ENCODE measurements at regions not wholly inside any gene's neighbourhood (a gene's known extent, or its start where the extent isn't known, plus 50 kb on each side); places are given as distances from the start of the nearest gene placed in this dataset.

DNA sequence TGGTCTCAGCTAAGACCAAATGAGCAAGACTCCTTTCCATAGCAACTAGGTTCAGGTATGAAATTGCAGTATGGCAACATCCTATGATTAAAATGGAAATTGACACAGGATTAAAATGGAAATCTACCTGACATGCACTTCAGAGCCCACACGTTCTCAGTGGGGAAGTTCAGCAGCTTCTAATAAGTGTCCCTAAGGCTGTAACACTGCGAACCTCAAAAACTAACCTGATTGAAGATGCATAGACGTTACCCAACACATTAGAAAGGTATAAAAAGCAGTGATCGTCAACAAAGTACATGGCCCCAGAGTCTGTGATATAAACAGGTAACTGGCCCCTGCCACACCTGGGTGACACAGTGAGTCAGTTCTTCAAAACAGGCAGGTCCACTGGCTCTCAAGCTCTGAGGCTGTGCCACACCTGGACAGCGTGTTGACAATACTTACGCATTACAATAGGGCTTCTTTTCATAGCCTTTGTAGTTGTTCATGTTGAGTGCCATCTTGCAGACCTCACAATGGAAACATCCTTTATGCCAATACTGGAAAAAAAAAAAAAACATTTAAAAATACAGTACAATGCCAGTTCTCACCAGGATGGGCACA lies 274.9 kb upstream of the NEBL start:
- no peak overlapping the region for H2BK15ac ChIP-seq (ENCODE audit: low read length)
- H3K27ac ChIP-seq (replicated peaks; ENCODE audit: low read length): no peak overlapping the region
- H3K14ac ChIP-seq (ENCODE audit: low read length): no peak overlapping the region
- no peak overlapping the region for H4K91ac ChIP-seq (ENCODE audit: low read depth, low read length, poor library complexity)
- H3K4me2 ChIP-seq (ENCODE audit: insufficient read depth, low read length, poor library complexity, severe bottlenecking): no peak overlapping the region
- H3K18ac ChIP-seq (ENCODE audit: low read length): no peak overlapping the region
- no CpG with 5 or more reads among the region's 6 CpGs for WGBS, 2 donors (ENCODE audit: extremely low coverage in 2 of 2, insufficient read length in 2 of 2, insufficient replicate concordance in 1 of 2)
- no peak overlapping the region for H2AK5ac ChIP-seq (ENCODE audit: low read depth, low read length)
- no peak for DNase-seq (ENCODE audit: low spot score)
- H3K9ac ChIP-seq (ENCODE audit: low read depth, low read length, poor library complexity): no peak overlapping the region
- no peaks in the 10 kb centered on the region for H3K9me3 ChIP-seq (replicated peaks in 1 of 2; ENCODE audit: control insufficient read depth in 2 of 2, insufficient read depth in 1 of 2, low read depth in 1 of 2, low read length in 2 of 2)
- H4K8ac ChIP-seq (ENCODE audit: low read depth, low read length): no peak overlapping the region
- peaks cover 10 to 17% of the 10 kb centered on the region in 2 donors for H3K4me1 ChIP-seq (ENCODE audit: control insufficient read depth in 2 of 2, insufficient read depth in 1 of 2, low read depth in 1 of 2, low read length in 2 of 2)
- H3K4me3 ChIP-seq (ENCODE audit: low read length in 2 of 2): no peak overlapping the region
- peaks cover 2% of the 10 kb centered on the region for H3K79me1 ChIP-seq (ENCODE audit: low read depth, low read length)
- H2AFZ ChIP-seq (ENCODE audit: low read length): no peak overlapping the region
- no peak overlapping the region for H2BK5ac ChIP-seq (ENCODE audit: low read length)
- peaks cover 0 to 3% of the 10 kb centered on the region in 2 donors for H3K36me3 ChIP-seq (replicated peaks in 1 of 2; ENCODE audit: control insufficient read depth in 2 of 2, insufficient read depth in 2 of 2, low read length in 2 of 2)
- no peak overlapping the region for H3K23ac ChIP-seq (ENCODE audit: low read depth, low read length, poor library complexity)
- no peak overlapping the region for H3K4ac ChIP-seq (ENCODE audit: low read length)
- no peak overlapping the region for H2BK12ac ChIP-seq (ENCODE audit: low read length)
- H2BK120ac ChIP-seq (ENCODE audit: low read depth, low read length): no peak overlapping the region
- peaks cover 0 to 9% (median 0%) of the 10 kb centered on the region in 3 experiments for H3K27me3 ChIP-seq (ENCODE audit: control insufficient read depth in 3 of 3, insufficient read depth in 3 of 3, low read depth in 1 of 3, low read length in 3 of 3)

DNA sequence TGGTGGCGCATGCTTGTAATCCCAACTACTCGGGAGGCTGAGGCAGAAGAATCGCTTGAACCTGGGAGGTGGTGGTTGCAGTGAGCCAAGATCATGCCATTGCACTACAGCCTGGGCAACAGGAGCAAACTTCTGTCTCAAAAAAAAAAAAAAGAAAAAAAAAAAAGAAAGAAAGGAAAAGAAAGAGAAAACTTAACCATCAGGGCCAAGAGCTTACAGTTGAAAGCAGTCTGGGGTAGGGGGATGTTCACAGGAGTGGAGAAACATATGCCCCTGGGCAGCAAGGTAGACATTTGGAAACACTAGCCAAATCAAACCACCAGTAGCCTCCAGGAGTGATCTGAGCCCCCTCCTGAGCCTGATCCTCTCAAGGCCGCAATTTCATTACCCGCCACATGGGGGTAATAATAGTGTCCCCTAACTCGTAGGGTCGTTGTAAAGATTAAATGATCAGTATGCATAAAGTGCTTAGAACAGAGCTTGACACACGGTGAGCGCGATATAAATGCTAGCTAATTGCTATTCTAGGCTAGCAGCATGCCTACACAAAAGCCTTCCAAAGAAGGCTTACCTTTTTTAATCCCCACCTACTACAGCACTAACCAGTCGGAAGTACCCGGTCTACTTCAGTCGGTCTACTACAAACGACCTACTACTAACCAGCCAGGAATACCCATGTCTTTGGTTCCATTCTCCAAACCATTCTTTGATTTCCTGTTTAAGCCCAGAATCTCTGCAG lies 274.3 kb upstream of the NEBL start:
- Histone ChIP-seq H2BK120ac (ENCODE audit: low read depth, low read length) (no peak overlapping the region), H2BK12ac (ENCODE audit: low read length) (no peak overlapping the region), H3K4me3 (ENCODE audit: low read length in 2 of 2) (no peak overlapping the region), H3K14ac (ENCODE audit: low read length) (no peak overlapping the region), H3K4me1 (ENCODE audit: control insufficient read depth in 2 of 2, insufficient read depth in 1 of 2, low read depth in 1 of 2, low read length in 2 of 2) (peaks cover 9 to 17% of the 10 kb centered on the region in 2 donors), H3K79me1 (ENCODE audit: low read depth, low read length) (peaks cover 2% of the 10 kb centered on the region), H3K4me2 (ENCODE audit: insufficient read depth, low read length, poor library complexity, severe bottlenecking) (no peak overlapping the region), H3K27ac (replicated peaks; ENCODE audit: low read length) (no peak overlapping the region), H3K27me3 (ENCODE audit: control insufficient read depth in 3 of 3, insufficient read depth in 3 of 3, low read depth in 1 of 3, low read length in 3 of 3) (peaks cover 0 to 9% (median 0%) of the 10 kb centered on the region in 3 experiments), H2AFZ (ENCODE audit: low read length) (no peak overlapping the region), H4K91ac (ENCODE audit: low read depth, low read length, poor library complexity) (no peak overlapping the region), H3K18ac (ENCODE audit: low read length) (no peak overlapping the region), H2BK5ac (ENCODE audit: low read length) (no peak overlapping the region), H2AK5ac (ENCODE audit: low read depth, low read length) (no peak overlapping the region), H4K8ac (ENCODE audit: low read depth, low read length) (no peak overlapping the region), H3K4ac (ENCODE audit: low read length) (no peak overlapping the region), H3K36me3 (replicated peaks in 1 of 2; ENCODE audit: control insufficient read depth in 2 of 2, insufficient read depth in 2 of 2, low read length in 2 of 2) (peaks cover 0 to 3% of the 10 kb centered on the region in 2 donors), H2BK15ac (ENCODE audit: low read length) (no peak overlapping the region), H3K9me3 (replicated peaks in 1 of 2; ENCODE audit: control insufficient read depth in 2 of 2, insufficient read depth in 1 of 2, low read depth in 1 of 2, low read length in 2 of 2) (peaks cover 0 to 6% of the 10 kb centered on the region in 2 donors), H3K23ac (ENCODE audit: low read depth, low read length, poor library complexity) (no peak overlapping the region), H3K9ac (ENCODE audit: low read depth, low read length, poor library complexity) (no peak overlapping the region)
- no peak for DNase-seq (ENCODE audit: low spot score)
- WGBS, 2 donors (ENCODE audit: extremely low coverage in 2 of 2, insufficient read length in 2 of 2, insufficient replicate concordance in 1 of 2): no CpG with 5 or more reads among the region's 14 CpGs

DNA sequence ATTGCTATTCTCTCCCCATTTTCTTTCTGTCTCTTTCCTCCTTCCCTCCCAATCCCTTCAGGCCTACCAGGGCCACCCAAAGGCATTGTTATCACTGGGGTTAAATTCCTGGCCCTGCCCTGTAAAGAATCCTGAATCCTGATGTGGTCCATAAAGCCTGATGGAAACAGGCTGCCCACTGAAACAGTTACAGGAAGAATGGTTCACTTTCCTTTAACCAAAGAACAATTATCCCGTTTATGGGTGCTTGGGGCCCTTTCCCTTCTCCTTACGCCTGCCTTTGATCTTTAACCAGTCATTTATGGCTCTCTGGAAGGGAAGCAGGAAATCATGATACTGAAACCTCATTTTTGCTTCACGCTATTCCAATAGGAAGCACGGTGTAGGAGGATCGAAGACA lies 273.1 kb upstream of the NEBL start:
- H3K27ac ChIP-seq (replicated peaks; ENCODE audit: low read length): peak overlapping the region; percentile 50
- no peak overlapping the region for H4K8ac ChIP-seq (ENCODE audit: low read depth, low read length)
- H2AFZ ChIP-seq (ENCODE audit: low read length): peak overlapping the region; percentile 21
- no peak overlapping the region for H2BK5ac ChIP-seq (ENCODE audit: low read length)
- H3K4me1 ChIP-seq (ENCODE audit: control insufficient read depth in 2 of 2, insufficient read depth in 1 of 2, low read depth in 1 of 2, low read length in 2 of 2): peaks cover 9 to 14% of the 10 kb centered on the region in 2 donors
- peaks cover 2% of the 10 kb centered on the region for H3K79me1 ChIP-seq (ENCODE audit: low read depth, low read length)
- peaks cover 0 to 3% of the 10 kb centered on the region in 2 donors for H3K36me3 ChIP-seq (replicated peaks in 1 of 2; ENCODE audit: control insufficient read depth in 2 of 2, insufficient read depth in 2 of 2, low read length in 2 of 2)
- H2BK15ac ChIP-seq (ENCODE audit: low read length): no peak overlapping the region
- WGBS, 2 donors (ENCODE audit: extremely low coverage in 2 of 2, insufficient read length in 2 of 2, insufficient replicate concordance in 1 of 2): no CpG with 5 or more reads among the region's 5 CpGs
- H3K4ac ChIP-seq (ENCODE audit: low read length): no peak overlapping the region
- no peak overlapping the region for H3K4me2 ChIP-seq (ENCODE audit: insufficient read depth, low read length, poor library complexity, severe bottlenecking)
- no peak overlapping the region for H2BK120ac ChIP-seq (ENCODE audit: low read depth, low read length)
- H3K27me3 ChIP-seq (ENCODE audit: control insufficient read depth in 3 of 3, insufficient read depth in 3 of 3, low read depth in 1 of 3, low read length in 3 of 3): peaks cover 0 to 7% (median 0%) of the 10 kb centered on the region in 3 experiments
- no peak overlapping the region for H3K9ac ChIP-seq (ENCODE audit: low read depth, low read length, poor library complexity)
- H3K18ac ChIP-seq (ENCODE audit: low read length): no peak overlapping the region
- no peak overlapping the region for H3K23ac ChIP-seq (ENCODE audit: low read depth, low read length, poor library complexity)
- peaks cover 2 to 6% of the 10 kb centered on the region in 2 donors for H3K9me3 ChIP-seq (replicated peaks in 1 of 2; ENCODE audit: control insufficient read depth in 2 of 2, insufficient read depth in 1 of 2, low read depth in 1 of 2, low read length in 2 of 2)
- H3K4me3 ChIP-seq (ENCODE audit: low read length in 2 of 2): no peak overlapping the region
- H2BK12ac ChIP-seq (ENCODE audit: low read length): no peak overlapping the region
- no peak overlapping the region for H4K91ac ChIP-seq (ENCODE audit: low read depth, low read length, poor library complexity)
- no peak for DNase-seq (ENCODE audit: low spot score)
- no peak overlapping the region for H3K14ac ChIP-seq (ENCODE audit: low read length)
- no peak overlapping the region for H2AK5ac ChIP-seq (ENCODE audit: low read depth, low read length)

DNA sequence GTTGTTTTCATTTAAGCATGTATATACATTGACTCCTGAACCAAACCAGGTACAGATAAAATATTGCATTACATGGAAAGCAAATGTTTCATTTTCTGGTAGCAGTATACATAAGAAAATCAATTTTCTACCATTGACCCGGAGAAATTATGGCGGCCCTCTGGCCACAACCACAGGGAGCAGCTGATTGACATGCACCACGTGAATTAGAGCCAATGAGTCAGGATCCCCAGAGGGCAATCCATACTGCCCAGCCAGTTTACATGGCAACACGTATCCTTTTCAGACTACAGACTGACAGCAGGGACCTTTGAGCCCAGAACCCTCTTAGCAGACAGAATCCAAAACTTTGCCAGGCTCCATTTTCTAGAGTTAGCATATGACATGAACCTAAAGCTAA lies 272.2 kb upstream of the NEBL start:
- peaks cover 7 to 12% of the 10 kb centered on the region in 2 donors for H3K4me1 ChIP-seq (ENCODE audit: control insufficient read depth in 2 of 2, insufficient read depth in 1 of 2, low read depth in 1 of 2, low read length in 2 of 2)
- no peak overlapping the region for H2BK15ac ChIP-seq (ENCODE audit: low read length)
- no peak overlapping the region for H3K9ac ChIP-seq (ENCODE audit: low read depth, low read length, poor library complexity)
- H2AFZ ChIP-seq (ENCODE audit: low read length): no peak overlapping the region
- H4K8ac ChIP-seq (ENCODE audit: low read depth, low read length): no peak overlapping the region
- no peak overlapping the region for H2BK120ac ChIP-seq (ENCODE audit: low read depth, low read length)
- H3K4me2 ChIP-seq (ENCODE audit: insufficient read depth, low read length, poor library complexity, severe bottlenecking): no peak overlapping the region
- no peak overlapping the region for H3K4me3 ChIP-seq (ENCODE audit: low read length in 2 of 2)
- no peak for DNase-seq (ENCODE audit: low spot score)
- H3K18ac ChIP-seq (ENCODE audit: low read length): no peak overlapping the region
- H3K27ac ChIP-seq (replicated peaks; ENCODE audit: low read length): no peak overlapping the region
- WGBS, 2 donors (ENCODE audit: extremely low coverage in 2 of 2, insufficient read length in 2 of 2, insufficient replicate concordance in 1 of 2): no CpG with 5 or more reads among the region's 4 CpGs
- no peak overlapping the region for H2BK5ac ChIP-seq (ENCODE audit: low read length)
- H3K4ac ChIP-seq (ENCODE audit: low read length): no peak overlapping the region
- peaks cover 2 to 6% of the 10 kb centered on the region in 2 donors for H3K9me3 ChIP-seq (replicated peaks in 1 of 2; ENCODE audit: control insufficient read depth in 2 of 2, insufficient read depth in 1 of 2, low read depth in 1 of 2, low read length in 2 of 2)
- H2BK12ac ChIP-seq (ENCODE audit: low read length): no peak overlapping the region
- peaks cover 2% of the 10 kb centered on the region for H3K79me1 ChIP-seq (ENCODE audit: low read depth, low read length)
- H4K91ac ChIP-seq (ENCODE audit: low read depth, low read length, poor library complexity): no peak overlapping the region
- H3K27me3 ChIP-seq (ENCODE audit: control insufficient read depth in 3 of 3, insufficient read depth in 3 of 3, low read depth in 1 of 3, low read length in 3 of 3): no peaks in the 10 kb centered on the region
- peaks cover 0 to 3% of the 10 kb centered on the region in 2 donors for H3K36me3 ChIP-seq (replicated peaks in 1 of 2; ENCODE audit: control insufficient read depth in 2 of 2, insufficient read depth in 2 of 2, low read length in 2 of 2)
- H3K23ac ChIP-seq (ENCODE audit: low read depth, low read length, poor library complexity): no peak overlapping the region
- no peak overlapping the region for H3K14ac ChIP-seq (ENCODE audit: low read length)
- H2AK5ac ChIP-seq (ENCODE audit: low read depth, low read length): no peak overlapping the region

Data from neuronal stem cell (in vitro differentiated cells).